ENCODE measurements at regions not wholly inside any gene's neighbourhood (a gene's known extent, or its start where the extent isn't known, plus 50 kb on each side); places are given as distances from the start of the nearest gene placed in this dataset.

DNA sequence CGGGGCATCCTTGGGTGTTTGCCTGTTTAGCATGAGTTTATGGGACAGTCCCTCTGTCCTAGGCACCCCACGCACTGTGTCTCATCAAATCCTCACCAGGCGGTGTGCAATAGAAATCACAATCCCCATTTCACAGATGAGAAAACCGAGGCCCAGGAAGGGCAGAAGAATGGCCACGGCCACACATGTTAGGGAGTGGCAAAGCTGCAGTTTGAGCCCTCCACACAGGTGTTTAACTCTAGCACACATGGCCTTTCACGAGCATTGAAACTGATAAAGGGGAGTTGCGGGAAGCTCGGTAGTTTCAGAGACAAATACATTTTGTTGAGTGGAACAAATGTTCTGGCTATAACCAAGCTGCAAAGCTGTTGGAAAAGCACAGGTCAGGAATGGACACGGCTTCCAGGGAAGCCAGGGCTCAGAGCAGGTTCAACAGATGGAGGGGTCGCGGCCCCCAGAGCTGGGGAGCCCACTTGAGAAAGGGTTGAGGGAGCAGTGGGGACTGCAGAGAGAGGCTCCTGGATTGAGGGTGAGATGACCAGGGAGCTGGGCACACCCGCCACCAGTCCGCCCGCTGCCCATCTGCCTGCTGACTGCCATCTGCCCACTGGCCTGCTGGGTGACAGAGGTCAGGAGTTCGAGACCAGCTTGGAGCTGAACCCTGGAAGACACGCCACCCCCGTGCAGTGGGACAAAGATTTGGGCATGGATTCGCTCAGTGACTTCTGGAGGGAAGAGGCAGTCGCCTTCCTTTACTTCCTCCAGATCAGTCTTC lies 154.7 kb downstream of the URI1 start:
- no peak overlapping the region for H3K27ac Mint-ChIP-seq
- no peak for DNase-seq
- intact Hi-C loops (cut with micrococcal nuclease), result no loop called here
- no peaks in the 10 kb centered on the region for H3K27me3 Mint-ChIP-seq (ENCODE audit: low read depth)
- no peaks in the 10 kb centered on the region for H3K36me3 Mint-ChIP-seq (ENCODE audit: low read depth)
- H3K4me3 Mint-ChIP-seq, result no peak overlapping the region
- H3K9me3 Mint-ChIP-seq, result no peaks in the 10 kb centered on the region
- no peaks in the 10 kb centered on the region for H3K4me1 Mint-ChIP-seq (ENCODE audit: low read depth)
- CTCF ChIA-PET, result interaction anchor here (0.7 kb wide), 1 partner anchor 380 kb away, joined by 5 read pairs; no protein-coding TSS in a partner anchor

DNA sequence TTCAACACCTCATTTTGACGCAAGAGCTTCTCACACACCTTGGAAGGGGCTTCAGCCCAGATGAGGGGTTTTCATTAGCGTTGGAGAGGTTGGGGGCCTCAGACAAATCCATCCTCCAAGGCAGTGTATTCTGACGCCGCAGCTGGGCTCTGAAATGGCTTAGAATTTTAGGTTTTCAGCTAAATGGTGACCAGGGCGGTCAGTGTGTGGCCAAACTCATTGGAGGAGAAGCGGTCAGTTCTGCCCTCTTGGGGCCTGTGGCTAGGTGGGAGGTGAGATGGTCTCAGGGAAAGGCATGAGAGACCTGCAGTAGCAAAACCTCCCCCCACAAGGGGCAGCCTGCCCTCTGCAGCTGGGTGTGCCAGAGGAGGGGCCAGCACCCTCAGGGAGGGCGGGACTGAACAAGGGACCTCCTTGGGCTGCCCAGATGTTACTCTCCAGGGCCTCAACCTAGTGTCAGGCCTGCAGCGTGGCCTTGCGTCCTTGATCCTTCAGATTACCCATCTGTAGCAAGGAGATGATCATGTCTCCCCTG lies 155.8 kb downstream of the URI1 start:
- Mint-ChIP-seq H3K4me3 (no peak overlapping the region), H3K27me3 (ENCODE audit: low read depth) (no peaks in the 10 kb centered on the region), H3K36me3 (ENCODE audit: low read depth) (no peaks in the 10 kb centered on the region), H3K27ac (no peak overlapping the region), H3K9me3 (no peaks in the 10 kb centered on the region), H3K4me1 (ENCODE audit: low read depth) (no peaks in the 10 kb centered on the region)
- intact Hi-C loops (cut with micrococcal nuclease), result no loop called here
- DNase-seq, result no peak
- CTCF ChIA-PET, result no interaction called here

- Mint-ChIP-seq H3K27ac (no peak overlapping the region), H3K4me1 (ENCODE audit: low read depth) (no peaks in the 10 kb centered on the region), H3K9me3 (no peaks in the 10 kb centered on the region), H3K4me3 (no peak overlapping the region), H3K27me3 (ENCODE audit: low read depth) (no peaks in the 10 kb centered on the region), H3K36me3 (ENCODE audit: low read depth) (no peaks in the 10 kb centered on the region)
- DNase-seq, result no peak
- intact Hi-C loops (cut with micrococcal nuclease), result no loop called here
- CTCF ChIA-PET, result interaction anchor here (0.6 kb wide), 1 partner anchor 16 kb away, joined by 3 read pairs; no protein-coding TSS in a partner anchor
Measured at GRCh38 chr19:30102239-30102638, 160.2 kb downstream of the URI1 start.

DNA sequence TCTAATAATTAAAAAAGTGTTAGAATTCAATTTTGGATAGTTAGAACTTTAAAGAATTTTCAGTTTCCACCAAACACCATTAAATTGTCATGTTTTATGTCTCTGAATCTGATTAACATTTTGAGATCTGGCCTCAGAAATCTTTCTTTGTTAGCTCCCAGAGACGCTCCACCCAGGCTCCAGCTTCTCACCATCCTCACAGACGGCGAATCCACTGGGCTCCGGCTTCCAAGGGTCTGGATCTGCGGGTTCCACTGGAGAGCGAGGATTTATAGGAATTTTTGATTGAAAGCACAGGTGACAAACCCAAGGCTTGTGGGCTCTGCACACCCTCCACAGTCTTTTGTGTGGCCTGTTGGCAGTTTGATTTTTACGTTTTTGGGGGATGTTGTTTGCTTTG lies 160.6 kb downstream of the URI1 start:
- Mint-ChIP-seq H3K9me3 (no peaks in the 10 kb centered on the region), H3K4me1 (ENCODE audit: low read depth) (no peaks in the 10 kb centered on the region), H3K36me3 (ENCODE audit: low read depth) (no peaks in the 10 kb centered on the region), H3K27ac (no peak overlapping the region), H3K27me3 (ENCODE audit: low read depth) (no peaks in the 10 kb centered on the region), H3K4me3 (no peak overlapping the region)
- CTCF ChIA-PET, result interaction anchor here (0.6 kb wide), 1 partner anchor 15 kb away, joined by 3 read pairs; no protein-coding TSS in a partner anchor
- intact Hi-C loops (cut with micrococcal nuclease), result no loop called here
- no peak for DNase-seq

DNA sequence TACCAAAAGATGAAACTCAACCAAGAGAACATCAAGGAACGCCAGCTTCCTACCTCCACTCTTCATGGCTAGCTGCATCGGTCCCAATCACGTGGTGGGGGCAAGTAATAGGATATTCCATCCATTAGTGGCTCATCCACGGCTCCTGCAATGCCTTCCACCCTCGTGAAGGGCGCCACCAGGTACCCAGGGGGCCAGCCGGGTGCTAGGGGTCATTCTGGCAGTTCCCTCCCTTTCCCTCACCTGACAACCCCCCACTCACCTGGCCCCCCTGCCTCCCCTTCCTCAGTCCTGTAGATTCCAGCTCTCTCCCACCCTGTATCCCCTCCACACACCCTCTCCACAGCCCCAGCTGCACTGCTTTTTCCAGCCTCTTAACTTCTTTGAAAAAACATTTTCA lies 161.9 kb downstream of the URI1 start:
- no peaks in the 10 kb centered on the region for H3K4me1 Mint-ChIP-seq (ENCODE audit: low read depth)
- no peak for DNase-seq
- CTCF ChIA-PET, result no interaction called here

DNA sequence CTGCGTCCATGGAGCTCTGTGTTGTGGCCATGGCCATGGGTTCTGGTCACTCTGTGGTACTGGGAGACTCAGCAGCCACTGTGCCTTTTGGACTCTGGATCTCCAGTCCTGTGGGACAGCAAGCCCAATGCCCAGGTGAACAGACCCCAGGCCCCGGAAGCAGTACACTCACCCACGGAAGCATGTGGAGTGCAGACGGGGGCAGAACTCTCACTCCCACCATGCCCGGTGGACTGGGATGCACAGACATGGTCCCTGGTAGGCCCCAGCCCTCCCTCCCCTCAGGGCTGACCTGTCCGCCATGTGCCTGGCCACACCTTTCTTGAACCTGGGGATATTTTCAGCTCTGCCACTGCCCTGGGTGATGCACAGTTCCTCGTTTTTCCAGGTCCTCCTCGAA lies 163.3 kb downstream of the URI1 start:
- no peaks in the 10 kb centered on the region for H3K27me3 Mint-ChIP-seq (ENCODE audit: low read depth)
- CTCF ChIA-PET, result no interaction called here
- intact Hi-C loops (cut with micrococcal nuclease), result no loop called here

More for the DNA sequence above, 161.9 kb downstream of the URI1 start:
- Mint-ChIP-seq H3K27ac (no peak overlapping the region), H3K36me3 (ENCODE audit: low read depth) (no peaks in the 10 kb centered on the region), H3K9me3 (no peaks in the 10 kb centered on the region), H3K27me3 (ENCODE audit: low read depth) (no peaks in the 10 kb centered on the region), H3K4me3 (no peak overlapping the region)
- intact Hi-C loops (cut with micrococcal nuclease), result no loop called here

GRCh38 chr19:30105727-30106126 lies 163.7 kb downstream of the URI1 start:
- Mint-ChIP-seq H3K36me3 (ENCODE audit: low read depth) (no peaks in the 10 kb centered on the region), H3K27me3 (ENCODE audit: low read depth) (no peaks in the 10 kb centered on the region), H3K27ac (no peak overlapping the region), H3K9me3 (no peaks in the 10 kb centered on the region), H3K4me1 (ENCODE audit: low read depth) (no peaks in the 10 kb centered on the region), H3K4me3 (no peak overlapping the region)
- no peak for DNase-seq
- intact Hi-C loops (cut with micrococcal nuclease), result no loop called here
- CTCF ChIA-PET, result no interaction called here

More for the DNA sequence above, 163.3 kb downstream of the URI1 start:
- DNase-seq, result no peak
- Mint-ChIP-seq H3K4me3 (no peak overlapping the region), H3K9me3 (no peaks in the 10 kb centered on the region), H3K36me3 (ENCODE audit: low read depth) (no peaks in the 10 kb centered on the region), H3K27ac (no peak overlapping the region), H3K4me1 (ENCODE audit: low read depth) (no peaks in the 10 kb centered on the region)

GRCh38 chr19:30106417-30107095 lies 164.5 kb downstream of the URI1 start:
- no peaks in the 10 kb centered on the region for H3K27me3 Mint-ChIP-seq (ENCODE audit: low read depth)
- intact Hi-C loops (cut with micrococcal nuclease), result no loop called here

GRCh38 chr19:30107251-30107650 lies 165.2 kb downstream of the URI1 start:
- no peaks in the 10 kb centered on the region for H3K36me3 Mint-ChIP-seq (ENCODE audit: low read depth)
- H3K9me3 Mint-ChIP-seq, result no peaks in the 10 kb centered on the region
- no peak for DNase-seq
- CTCF ChIA-PET, result no interaction called here
- intact Hi-C loops (cut with micrococcal nuclease), result no loop called here
- H3K27ac Mint-ChIP-seq, result no peak overlapping the region
- no peaks in the 10 kb centered on the region for H3K4me1 Mint-ChIP-seq (ENCODE audit: low read depth)
- H3K27me3 Mint-ChIP-seq (ENCODE audit: low read depth), result no peaks in the 10 kb centered on the region
- H3K4me3 Mint-ChIP-seq, result no peak overlapping the region

More at GRCh38 chr19:30106417-30107095, 164.5 kb downstream of the URI1 start:
- H3K9me3 Mint-ChIP-seq, result no peaks in the 10 kb centered on the region
- no peak overlapping the region for H3K27ac Mint-ChIP-seq
- no peak for DNase-seq
- H3K4me1 Mint-ChIP-seq (ENCODE audit: low read depth), result no peaks in the 10 kb centered on the region
- H3K36me3 Mint-ChIP-seq (ENCODE audit: low read depth), result no peaks in the 10 kb centered on the region
- no peak overlapping the region for H3K4me3 Mint-ChIP-seq
- CTCF ChIA-PET, result no interaction called here

DNA sequence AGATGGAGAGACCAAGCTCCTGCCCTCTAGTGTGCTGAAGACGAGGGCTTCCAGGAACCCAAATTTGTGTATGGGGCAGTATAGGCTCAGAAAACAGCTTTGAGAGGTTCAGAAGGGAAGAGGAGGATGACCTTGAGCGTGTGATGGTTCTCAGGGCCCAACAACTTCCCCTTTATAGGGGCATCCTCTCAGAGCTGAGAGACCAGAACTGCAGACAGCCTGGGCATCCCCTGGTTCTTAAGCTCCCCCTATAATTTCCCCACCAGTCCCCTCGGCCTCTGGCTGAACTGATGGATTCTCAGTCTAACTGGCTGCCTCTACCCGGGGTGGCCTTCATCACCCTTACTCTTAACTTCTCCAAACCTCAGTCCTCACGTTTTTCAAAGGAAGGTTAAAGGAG lies 167.5 kb downstream of the URI1 start:
- H3K27me3 Mint-ChIP-seq (ENCODE audit: low read depth), result no peaks in the 10 kb centered on the region
- DNase-seq, result no peak
- no peak overlapping the region for H3K27ac Mint-ChIP-seq
- no peaks in the 10 kb centered on the region for H3K9me3 Mint-ChIP-seq
- no peaks in the 10 kb centered on the region for H3K36me3 Mint-ChIP-seq (ENCODE audit: low read depth)
- H3K4me3 Mint-ChIP-seq, result no peak overlapping the region
- intact Hi-C loops (cut with micrococcal nuclease), result no loop called here
- H3K4me1 Mint-ChIP-seq (ENCODE audit: low read depth), result no peaks in the 10 kb centered on the region
- CTCF ChIA-PET, result no interaction called here

- no peak overlapping the region for H3K4me3 Mint-ChIP-seq
- intact Hi-C loops (cut with micrococcal nuclease), result no loop called here
- H3K4me1 Mint-ChIP-seq (ENCODE audit: low read depth), result no peaks in the 10 kb centered on the region
- H3K27ac Mint-ChIP-seq, result no peak overlapping the region
- no peak for DNase-seq
- CTCF ChIA-PET, result no interaction called here
- no peaks in the 10 kb centered on the region for H3K36me3 Mint-ChIP-seq (ENCODE audit: low read depth)
- H3K27me3 Mint-ChIP-seq (ENCODE audit: low read depth), result no peaks in the 10 kb centered on the region
- no peaks in the 10 kb centered on the region for H3K9me3 Mint-ChIP-seq
Measured at GRCh38 chr19:30111021-30111855, 169.2 kb downstream of the URI1 start.

- intact Hi-C loops (cut with micrococcal nuclease), result no loop called here
- no peaks in the 10 kb centered on the region for H3K27me3 Mint-ChIP-seq (ENCODE audit: low read depth)
- no peak for DNase-seq
- no peak overlapping the region for H3K4me3 Mint-ChIP-seq
- H3K4me1 Mint-ChIP-seq (ENCODE audit: low read depth), result no peaks in the 10 kb centered on the region
- CTCF ChIA-PET, result no interaction called here
- H3K27ac Mint-ChIP-seq, result no peak overlapping the region
- no peaks in the 10 kb centered on the region for H3K36me3 Mint-ChIP-seq (ENCODE audit: low read depth)
- no peaks in the 10 kb centered on the region for H3K9me3 Mint-ChIP-seq
Measured at GRCh38 chr19:30112171-30112570, 170.1 kb downstream of the URI1 start.
